Retina (tissue), 1 donor: ENCODE measurements at regions not wholly inside any gene's neighbourhood (a gene's known extent, or its start where the extent isn't known, plus 50 kb on each side); places are given as distances from the start of the nearest gene placed in this dataset.

Experiments
- DNase-seq: peaks from one replicate; pipeline ENCODE4 v3.0.0-alpha.2; 2016

- no peak for DNase-seq
These were observed 269.3 kb downstream of the BUD13 start for GRCh38 chr11:116503216-116504160.

GRCh38 chr11:116502641-116503061 is 270.1 kb downstream of the BUD13 start:
- no peak for DNase-seq

DNA sequence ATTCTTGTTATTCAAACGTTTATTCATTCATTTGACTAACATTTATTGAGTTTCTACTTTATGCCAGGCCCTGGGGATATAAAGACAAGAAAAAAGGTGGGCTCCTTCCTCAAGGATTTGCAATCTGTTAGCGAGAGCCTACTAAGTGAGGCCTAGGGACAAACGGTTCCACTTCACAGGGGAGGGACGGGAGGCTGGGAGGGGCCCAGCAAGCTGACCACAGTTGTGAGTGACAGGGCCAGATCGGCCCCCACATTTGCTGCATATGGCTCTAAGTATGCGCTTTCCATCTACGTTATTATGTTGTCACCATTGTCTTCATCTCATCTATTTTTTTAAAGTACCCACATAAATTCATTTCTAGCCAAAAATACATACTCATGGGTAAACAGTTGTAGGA is 271.1 kb downstream of the BUD13 start:
- no peak for DNase-seq

GRCh38 chr11:116500947-116501602 is 271.7 kb downstream of the BUD13 start:
- peak; percentile 75 for DNase-seq

DNA sequence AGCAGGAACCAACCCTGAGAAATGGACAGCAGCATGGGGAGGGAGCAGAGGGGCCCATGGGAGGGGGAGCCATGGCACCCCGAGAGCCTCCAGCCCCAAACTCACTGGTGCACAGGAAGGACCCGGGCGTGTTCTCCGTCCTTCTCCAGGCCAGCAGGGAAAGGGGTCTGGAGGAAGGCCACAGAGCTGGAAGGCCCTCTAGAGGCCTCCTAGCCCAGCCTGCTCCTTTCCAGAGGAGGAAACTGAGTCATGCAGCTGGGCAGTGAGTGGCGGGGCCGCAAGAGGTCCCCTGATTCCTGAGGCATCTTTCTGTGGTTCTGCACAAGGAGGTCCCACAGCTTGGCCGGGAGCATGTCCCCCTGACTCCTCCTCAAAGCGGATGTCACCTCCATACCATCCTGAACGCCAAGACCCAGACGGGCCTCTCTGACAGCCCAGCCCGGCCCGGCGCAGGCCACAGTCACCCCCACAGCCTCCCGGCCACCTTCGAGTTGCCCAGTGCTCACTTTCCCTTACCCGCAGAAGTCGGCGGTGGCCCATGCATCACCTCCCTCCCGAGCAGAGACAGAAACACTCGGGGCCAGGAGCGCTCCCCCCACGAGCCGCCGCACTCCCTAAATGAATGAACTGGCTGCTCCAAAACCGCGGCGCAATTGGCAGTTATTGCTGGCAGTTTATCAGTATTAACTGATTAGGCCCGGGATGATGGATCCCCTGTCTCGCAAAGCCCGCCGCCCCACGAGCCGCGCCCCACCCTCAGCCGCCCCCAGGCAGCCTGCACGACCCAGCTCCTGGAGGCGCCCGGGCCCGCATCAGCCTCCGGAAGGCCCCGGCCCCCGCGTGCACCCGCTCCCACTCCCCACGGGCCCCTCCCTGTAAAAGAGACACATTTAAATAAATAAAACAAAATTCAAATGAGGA is 272.5 kb downstream of the BUD13 start:
- peak; percentile 47 for DNase-seq

DNA sequence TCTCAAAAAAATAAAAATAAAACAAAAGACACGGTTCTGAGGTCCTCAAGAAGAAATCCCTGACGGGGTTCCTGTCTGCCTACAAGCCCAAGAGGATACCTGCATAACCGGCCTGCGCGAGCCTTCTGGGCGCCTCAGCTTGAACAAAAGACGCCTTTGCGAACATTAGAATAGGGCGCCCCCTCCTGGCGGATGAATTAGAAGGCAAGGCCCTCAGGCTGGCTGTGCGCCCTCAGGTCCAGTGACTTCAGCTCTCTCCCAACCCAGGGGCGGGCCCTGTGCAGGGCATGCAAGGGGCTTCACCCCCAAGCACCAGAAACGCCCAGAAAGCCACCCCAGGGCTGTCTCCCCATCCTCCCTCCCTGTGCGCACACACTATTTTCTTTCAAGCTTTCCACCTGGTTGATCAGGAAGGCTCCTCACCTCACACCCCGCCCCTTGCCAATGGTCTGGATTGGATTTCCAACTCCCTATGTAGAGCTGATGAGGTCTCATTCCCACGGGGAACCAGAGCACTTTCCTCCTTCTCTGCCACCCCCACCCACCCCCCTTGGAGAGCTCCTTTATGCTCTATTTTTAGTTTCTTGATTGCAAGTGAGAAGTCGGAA is 273.3 kb downstream of the BUD13 start:
- DNase-seq = peak; percentile 87

GRCh38 chr11:116498161-116498560 is 274.6 kb downstream of the BUD13 start:
- no peak for DNase-seq

DNA sequence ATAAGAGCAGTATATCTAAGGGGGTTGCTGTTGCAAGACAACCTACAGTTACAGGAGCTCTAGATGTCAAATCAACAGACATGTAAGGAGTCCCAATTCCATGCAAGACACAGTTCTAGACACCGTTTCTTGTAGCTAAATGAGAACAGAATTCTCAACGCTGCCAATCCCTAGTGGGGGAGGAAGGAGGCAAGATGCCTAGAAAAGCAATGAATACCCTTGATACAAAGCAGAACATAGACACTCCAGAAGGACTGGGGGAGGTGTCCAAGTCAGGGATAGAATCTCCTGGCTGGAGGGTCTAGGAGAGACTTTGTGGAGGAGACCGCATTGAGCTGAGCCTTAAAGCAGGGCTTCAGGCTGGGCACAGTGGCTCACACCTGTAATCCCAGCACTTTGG is 280.2 kb downstream of the BUD13 start:
- DNase-seq = no peak

DNA sequence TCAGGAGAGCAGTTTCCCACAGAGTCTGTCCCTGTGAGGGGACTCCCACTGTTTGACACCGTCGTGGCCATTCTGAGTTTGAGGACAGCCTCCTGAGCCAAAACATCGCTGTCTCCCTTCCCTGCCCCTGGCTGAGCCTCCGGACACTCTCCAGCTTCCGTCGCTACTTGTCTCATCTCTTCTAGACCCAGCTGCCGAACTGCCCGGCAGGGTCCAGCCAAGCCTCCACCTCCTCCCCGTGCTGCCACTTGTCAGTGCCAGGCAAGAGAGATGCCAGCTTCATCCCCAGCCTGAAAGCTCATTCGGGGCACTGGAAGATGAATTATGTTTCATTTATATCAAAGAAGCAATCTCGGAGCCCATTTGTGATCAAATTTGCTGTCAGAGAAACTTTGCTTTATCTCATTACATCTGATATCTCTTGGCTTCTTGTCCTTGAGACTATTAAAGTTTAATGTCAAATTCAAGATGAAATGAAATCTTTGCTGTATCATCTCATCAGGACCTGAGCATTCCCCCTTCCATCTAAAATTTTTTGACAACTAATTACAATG is 283.9 kb downstream of the BUD13 start:
- DNase-seq = no peak

- no peak for DNase-seq
These were observed 287.4 kb downstream of the BUD13 start for GRCh38 chr11:116485425-116485824.

DNA sequence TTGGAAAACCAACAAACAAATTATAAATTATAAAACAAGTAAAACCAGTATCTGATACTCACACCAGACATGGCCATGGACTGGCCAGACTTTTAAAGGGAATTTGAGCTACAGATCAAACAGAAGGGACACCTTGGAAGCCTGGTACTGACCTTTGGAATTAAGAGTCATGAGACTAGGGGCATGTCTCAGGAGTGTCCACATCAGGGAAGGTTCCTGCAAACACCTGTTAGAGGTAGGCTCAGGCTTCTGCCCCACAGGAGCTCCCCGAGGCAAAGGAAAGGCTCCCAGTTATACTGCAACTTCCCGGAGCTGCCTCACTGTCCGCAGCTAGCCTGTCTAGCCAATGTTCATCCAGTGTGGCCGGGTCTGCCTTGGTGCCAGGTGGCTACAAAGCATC is 290.1 kb downstream of the BUD13 start:
- no peak for DNase-seq

DNA sequence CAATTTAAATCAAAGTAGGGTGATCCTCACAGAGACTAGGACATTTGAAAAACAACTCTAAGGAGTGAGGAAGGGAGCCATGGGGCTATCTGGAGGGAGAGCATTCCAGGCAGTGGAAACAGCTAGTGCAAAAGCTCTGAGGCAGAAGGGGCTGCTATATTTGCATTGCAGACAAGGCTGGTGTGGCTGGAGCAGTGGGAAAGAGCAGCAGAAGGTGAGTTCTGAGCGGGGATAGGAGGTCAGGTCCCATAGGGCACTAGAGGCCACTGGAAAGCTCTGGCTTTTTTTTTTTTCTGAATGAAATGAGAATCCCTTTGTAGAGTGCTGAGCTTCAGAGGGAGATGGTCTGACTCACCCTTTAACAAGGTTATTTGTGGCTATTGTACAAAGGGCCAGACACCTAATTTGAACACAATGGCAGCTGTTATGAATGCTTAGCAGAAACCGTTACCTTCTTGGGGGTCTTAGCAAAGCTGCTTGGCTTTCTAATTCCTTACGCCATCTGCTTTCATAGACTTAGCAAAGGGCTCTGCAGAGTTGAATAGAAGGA is 291.6 kb downstream of the BUD13 start:
- peak; percentile 31 for DNase-seq

GRCh38 chr11:116478669-116479668 is 293.8 kb downstream of the BUD13 start:
- DNase-seq = no peak

- no peak for DNase-seq
These were observed 294.6 kb downstream of the BUD13 start for GRCh38 chr11:116478205-116478604.

DNA sequence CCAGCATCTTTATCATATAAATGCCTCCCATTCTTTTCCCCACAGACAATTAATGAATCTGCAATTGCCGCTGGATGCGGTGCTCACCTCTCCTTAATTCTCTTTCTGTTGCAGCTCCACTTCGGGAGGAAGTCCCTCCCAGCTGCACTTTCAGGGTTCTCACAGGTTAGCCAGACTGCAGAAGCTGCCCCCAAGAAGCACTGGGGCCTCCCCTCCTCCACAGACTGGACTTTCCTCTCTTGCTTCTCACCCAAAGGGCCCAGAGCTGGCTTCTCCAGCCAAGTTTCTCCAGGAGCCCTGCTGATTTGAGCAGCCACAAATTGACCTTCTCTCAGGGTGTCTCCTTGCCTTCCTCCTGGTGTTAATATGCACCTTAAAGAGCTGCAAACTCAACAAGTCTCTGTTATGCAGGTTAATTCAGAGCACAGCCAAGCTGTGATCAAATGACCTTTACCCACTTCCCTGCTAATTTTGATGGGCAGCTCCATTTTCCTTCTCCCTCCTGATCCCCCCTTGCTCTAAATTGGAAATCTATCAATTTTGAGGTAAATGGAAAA is 298.9 kb downstream of the BUD13 start:
- DNase-seq = no peak

DNA sequence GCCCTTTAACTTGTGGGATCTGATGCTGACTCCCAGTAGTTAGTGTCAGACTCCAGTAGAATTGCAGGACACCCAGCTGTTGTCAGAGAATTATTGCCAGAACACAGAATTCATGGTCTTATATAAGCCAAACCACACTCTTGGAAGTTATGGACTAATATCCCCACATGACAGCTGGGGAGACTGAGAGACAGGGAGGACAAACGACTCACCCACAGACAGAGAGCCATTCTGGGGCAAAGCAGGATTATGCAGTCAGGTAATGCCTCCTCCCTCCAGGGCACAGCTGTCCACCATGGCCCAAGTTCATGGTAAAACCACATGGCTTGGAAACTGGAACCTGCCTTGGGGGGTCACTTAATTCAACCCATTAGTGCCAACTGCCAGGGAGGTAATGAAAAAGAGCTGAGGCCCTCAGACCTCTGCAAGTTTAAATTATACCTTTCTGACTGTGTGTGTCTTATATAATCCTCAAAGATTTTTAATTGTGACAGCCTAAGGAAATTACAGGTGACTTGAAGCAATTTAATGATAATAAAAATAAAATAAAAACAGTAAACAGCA is 299.5 kb downstream of the BUD13 start:
- DNase-seq = no peak

DNA sequence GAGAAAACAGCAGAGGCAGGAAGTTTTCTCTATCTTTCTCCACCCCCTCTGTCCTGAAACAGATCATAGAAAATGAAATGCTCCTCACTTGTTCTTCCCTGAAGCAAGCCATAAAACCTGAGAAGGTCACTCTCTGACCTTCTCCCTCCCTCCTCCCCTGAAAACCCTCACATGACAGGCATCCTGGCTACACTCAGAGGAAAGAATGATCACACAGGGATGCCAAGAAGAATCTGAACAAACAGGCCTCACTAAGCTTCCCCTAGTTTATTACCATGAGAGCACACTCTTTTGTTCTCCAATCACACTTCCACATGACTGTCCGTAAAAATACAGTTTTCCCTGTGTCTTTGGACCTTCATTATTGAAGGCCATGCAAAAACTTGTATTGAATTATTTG is 300.1 kb downstream of the BUD13 start:
- DNase-seq = no peak

- no peak for DNase-seq
These were observed 301.1 kb downstream of the BUD13 start for GRCh38 chr11:116471608-116472256.

- DNase-seq = no peak
These were observed 304.1 kb downstream of the BUD13 start for GRCh38 chr11:116468699-116469098.
